Eye (tissue), 1 donor: ENCODE measurements at regions not wholly inside any gene's neighbourhood (a gene's known extent, or its start where the extent isn't known, plus 50 kb on each side); places are given as distances from the start of the nearest gene placed in this dataset.
A peak's percentile ranks its signal among the peaks of the same experiment; 100 is the strongest.

Source experiments
- DNase-seq: peaks from one replicate; pipeline ENCODE4 v3.0.0-alpha.2; 2015

- no peak for DNase-seq
Measured at GRCh38 chr20:17138237-17138636, 88.6 kb upstream of the PCSK2 start.

GRCh38 chr20:17140894-17141293 lies 85.9 kb upstream of the PCSK2 start:
- no peak for DNase-seq

DNA sequence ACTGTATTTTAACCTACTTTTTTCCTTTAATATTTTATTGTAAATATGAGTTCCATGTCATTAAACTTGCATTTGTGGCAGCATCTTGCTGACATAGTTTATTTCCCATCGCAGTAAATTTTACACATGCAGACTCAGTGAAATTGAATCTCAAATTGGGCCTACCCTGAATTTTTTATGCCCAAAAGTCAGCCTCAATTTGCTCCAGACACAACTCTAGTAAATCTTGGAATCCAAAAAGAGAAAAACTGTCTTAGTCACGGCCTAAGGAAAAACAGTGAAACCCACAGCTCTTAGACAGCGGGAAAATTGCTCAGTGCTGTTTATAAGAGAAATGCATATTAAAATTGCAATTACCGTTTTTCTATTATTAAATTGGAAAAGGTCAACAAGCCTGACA lies 85.3 kb upstream of the PCSK2 start:
- DNase-seq: no peak

GRCh38 chr20:17142666-17143065 lies 84.2 kb upstream of the PCSK2 start:
- DNase-seq: no peak

GRCh38 chr20:17150858-17151257 lies 76.0 kb upstream of the PCSK2 start:
- DNase-seq: no peak

DNA sequence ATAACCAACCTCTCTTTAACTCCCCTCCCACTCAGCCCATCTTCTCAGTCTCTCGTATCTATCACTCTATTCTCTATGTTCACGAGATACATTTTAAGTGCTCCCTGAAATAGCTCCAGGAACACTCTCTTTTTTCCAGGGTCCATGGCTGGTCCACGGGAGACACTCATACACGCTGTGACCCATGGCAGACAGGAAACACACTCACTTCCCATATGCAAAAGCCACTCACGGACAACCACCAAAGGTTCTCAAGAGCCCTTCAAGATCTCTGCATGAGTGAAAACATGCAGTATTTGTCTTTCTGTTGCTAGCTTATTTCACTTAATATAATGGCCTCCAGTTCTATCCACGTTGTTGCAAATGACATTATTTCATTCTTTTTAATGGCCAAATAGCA lies 71.4 kb upstream of the PCSK2 start:
- DNase-seq: no peak

DNA sequence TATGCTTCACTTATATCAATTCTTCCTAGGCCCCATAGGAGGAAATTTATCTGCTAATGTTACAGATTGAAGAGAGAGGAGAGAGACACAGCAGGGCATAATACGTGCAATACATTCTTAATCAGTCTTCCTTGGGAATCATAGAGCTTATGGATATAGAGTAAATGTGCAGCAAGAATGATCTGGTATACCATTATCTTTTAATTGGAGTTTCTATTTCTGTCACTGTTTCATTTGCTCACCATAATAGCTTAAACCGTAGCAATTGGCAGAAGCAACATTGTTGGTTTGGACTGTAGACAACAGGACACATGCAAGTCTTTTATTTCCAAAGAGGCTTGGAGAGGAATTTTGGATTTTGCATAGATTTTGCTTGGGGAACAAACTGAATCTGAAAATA lies 68.1 kb upstream of the PCSK2 start:
- no peak for DNase-seq

- DNase-seq: peak; percentile 68
Measured at GRCh38 chr20:17161673-17162481, 65.0 kb upstream of the PCSK2 start.

DNA sequence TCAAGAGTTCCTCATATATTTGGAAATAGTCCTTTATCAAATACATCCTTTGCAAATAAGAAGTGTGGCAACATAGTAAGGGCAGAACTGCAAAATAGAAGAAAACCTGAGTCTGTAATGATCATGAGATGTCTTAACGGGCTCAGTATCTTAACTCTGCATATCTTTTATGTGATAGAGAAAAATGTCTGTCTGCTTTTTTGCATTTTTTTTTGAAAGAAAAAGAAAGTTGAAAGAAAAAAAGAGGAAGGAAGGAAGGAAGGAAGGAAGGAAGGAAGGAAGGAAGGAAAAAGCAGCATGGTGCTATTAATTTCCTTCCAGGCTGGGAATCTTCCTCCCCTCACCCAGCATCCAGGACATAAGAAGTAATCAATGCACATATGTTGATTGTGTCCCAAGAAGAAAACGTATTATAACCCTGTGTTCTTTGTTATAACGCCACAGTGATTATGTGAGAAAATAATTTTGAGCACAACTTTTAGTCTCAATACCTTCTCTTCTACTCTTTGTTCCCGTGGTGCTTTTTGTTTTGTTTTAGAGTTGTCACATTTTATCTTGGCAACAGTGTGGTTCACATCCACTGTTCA lies 58.7 kb upstream of the PCSK2 start:
- no peak for DNase-seq

- peak; percentile 45 for DNase-seq
Measured at GRCh38 chr20:17169585-17170136, 57.2 kb upstream of the PCSK2 start.

GRCh38 chr20:17171746-17172280 lies 55.0 kb upstream of the PCSK2 start:
- no peak for DNase-seq

DNA sequence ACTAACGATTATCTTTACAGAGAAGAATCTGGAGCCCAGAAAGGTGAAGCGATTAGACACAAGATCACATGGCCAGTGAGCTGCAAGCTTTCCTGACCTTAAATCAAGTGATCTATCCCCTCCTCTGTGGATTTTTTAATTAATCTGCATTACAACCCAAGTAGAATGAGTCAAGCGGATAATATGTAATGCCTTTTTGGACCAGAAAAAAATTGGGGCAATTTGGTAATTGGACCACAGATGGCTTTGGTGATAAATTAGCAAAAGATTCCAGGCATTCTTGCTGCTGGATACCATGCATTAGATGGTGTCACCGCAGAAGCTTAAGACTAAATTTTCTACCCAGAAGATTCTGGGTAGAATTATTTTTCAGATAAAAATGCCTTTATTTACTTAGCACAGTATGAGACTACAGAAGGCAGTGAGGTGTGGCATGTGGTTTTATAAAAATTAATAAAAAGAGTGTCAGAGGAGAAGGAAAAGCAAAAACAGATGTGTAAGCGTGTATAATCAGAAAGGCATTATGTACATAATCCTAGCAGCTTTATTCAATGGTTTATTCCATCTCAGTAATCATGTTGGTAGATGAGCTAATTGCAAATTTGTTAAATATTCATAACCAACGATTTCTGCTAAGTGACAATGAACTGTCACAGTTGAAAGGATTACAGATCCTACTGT lies 53.9 kb upstream of the PCSK2 start:
- peak; percentile 42 for DNase-seq
